GM23338 (cell line): ENCODE measurements at regions not wholly inside any gene's neighbourhood (a gene's known extent, or its start where the extent isn't known, plus 50 kb on each side); places are given as distances from the start of the nearest gene placed in this dataset.

Experiments
- ATAC-seq: fragments of 200-7000 bp; cut with Tn5 transposase; 3 replicates; pipeline ENCODE4 v1.9.1; 2020
- DNase-seq: peaks from one replicate; pipeline ENCODE4 v3.0.0-alpha.2; 2015; ENCODE audit warnings: low spot score
- H2AFZ ChIP-seq: fragments of 200-600 bp; sonication (generic); 2 replicates; pipeline ENCODE4 v1.8.0; 2016; ENCODE audit warnings: antibody characterized with exemption, mild to moderate bottlenecking, moderate library complexity
- H3F3A ChIP-seq: fragments of 200-600 bp; sonication (generic); replicated peaks from 2 replicates; pipeline ENCODE4 v1.8.0; 2017; ENCODE audit warnings: antibody characterized with exemption, mixed run types, low read depth
- H3K27ac ChIP-seq: fragments of 200-600 bp; sonication (generic); 2 replicates; pipeline ENCODE4 v1.6.1; 2016; ENCODE audit warnings: low read depth
- H3K27me3 ChIP-seq: fragments of 200-600 bp; sonication (generic); 2 replicates; pipeline ENCODE4 v1.8.0; 2016; ENCODE audit warnings: mild to moderate bottlenecking, mixed run types, moderate library complexity; ENCODE audit not compliant: insufficient read depth
- H3K36me3 ChIP-seq: fragments of 200-600 bp; sonication (generic); 2 replicates; pipeline ENCODE4 v1.8.0; 2016; ENCODE audit warnings: mild to moderate bottlenecking; ENCODE audit not compliant: insufficient read depth
- H3K4me1 ChIP-seq: fragments of 200-600 bp; sonication (generic); 2 replicates; pipeline ENCODE4 v1.8.0; 2016; ENCODE audit warnings: mild to moderate bottlenecking, moderate library complexity; ENCODE audit not compliant: insufficient read depth
- H3K4me2 ChIP-seq: fragments of 200-600 bp; sonication (generic); 2 replicates; pipeline ENCODE4 v1.7.1; 2017; ENCODE audit warnings: mixed run types
- H3K4me3 ChIP-seq: fragments of 200-600 bp; sonication (generic); 2 replicates; pipeline ENCODE4 v1.6.1; 2016; ENCODE audit warnings: mixed run types
- H3K79me2 ChIP-seq: fragments of 200-600 bp; sonication (generic); replicated peaks from 2 replicates; pipeline ENCODE4 v1.8.0; 2017; ENCODE audit warnings: mild to moderate bottlenecking; ENCODE audit not compliant: insufficient read depth
- H3K9me2 ChIP-seq: fragments of 200-600 bp; sonication (generic); 2 replicates; pipeline ENCODE4 v1.8.0; 2017; ENCODE audit not compliant: insufficient read depth
- H4K20me1 ChIP-seq: fragments of 200-600 bp; sonication (generic); replicated peaks from 2 replicates; pipeline ENCODE4 v1.8.0; 2017; ENCODE audit warnings: mild to moderate bottlenecking; ENCODE audit not compliant: insufficient read depth
- H3K27ac Mint-ChIP-seq: 2 replicates; pipeline ENCODE4 v1.8.0; 2020; ENCODE audit warnings: inconsistent platforms, mild to moderate bottlenecking, moderate library complexity, mixed read lengths
- H3K27me3 Mint-ChIP-seq: 3 replicates; pipeline ENCODE4 v1.8.0; 2022; ENCODE audit warnings: low read depth, mild to moderate bottlenecking, moderate library complexity, mixed read lengths, inconsistent platforms; ENCODE audit not compliant: insufficient read depth, poor library complexity
- H3K36me3 Mint-ChIP-seq: 3 replicates; pipeline ENCODE4 v1.8.0; 2021; ENCODE audit warnings: low read depth, mild to moderate bottlenecking, inconsistent platforms, moderate library complexity, mixed read lengths
- H3K4me1 Mint-ChIP-seq: 3 replicates; pipeline ENCODE4 v1.8.0; 2020; ENCODE audit warnings: mild to moderate bottlenecking, inconsistent platforms, mixed read lengths
- H3K4me3 Mint-ChIP-seq: 3 replicates; pipeline ENCODE4 v1.8.0; 2021; ENCODE audit warnings: moderate library complexity, mild to moderate bottlenecking, inconsistent platforms, mixed read lengths
- H3K9me3 Mint-ChIP-seq: 3 replicates; pipeline ENCODE4 v1.8.0; 2020; ENCODE audit warnings: moderate library complexity, mild to moderate bottlenecking, inconsistent platforms, mixed read lengths
- CREB1 ChIP-seq: fragments of 250-450 bp; sonication (Bioruptor Pico); IDR thresholded peaks from 2 replicates; pipeline ENCODE4 v1.5.0; 2020; ENCODE audit warnings: low read depth, mild to moderate bottlenecking, moderate library complexity
- EZH2 ChIP-seq: fragments of 200-600 bp; sonication (generic); IDR thresholded peaks from one replicate; pipeline ENCODE4 v1.8.0; 2017; ENCODE audit warnings: antibody characterized with exemption, mild to moderate bottlenecking, low read depth; ENCODE audit not compliant: unreplicated experiment
- EZH2phosphoT487 ChIP-seq: fragments of 200-600 bp; sonication (generic); IDR thresholded peaks from one replicate; pipeline ENCODE4 v1.8.1; 2018; ENCODE audit warnings: antibody characterized with exemption; ENCODE audit not compliant: unreplicated experiment
- JUNB ChIP-seq: IDR thresholded peaks from one replicate; pipeline ENCODE4 v1.6.1; 2016; ENCODE audit warnings: antibody characterized with exemption; ENCODE audit not compliant: unreplicated experiment
- NANOG ChIP-seq: IDR thresholded peaks from 2 replicates; pipeline ENCODE4 v1.6.1; 2016; ENCODE audit warnings: antibody characterized with exemption, borderline replicate concordance
- POLR2AphosphoS5 ChIP-seq: IDR thresholded peaks from 2 replicates; pipeline ENCODE4 v1.6.1; 2016; ENCODE audit warnings: antibody characterized with exemption, low read depth
- STAT1 ChIP-seq: IDR thresholded peaks from one replicate; pipeline ENCODE4 v1.6.1; 2016; ENCODE audit warnings: antibody characterized with exemption; ENCODE audit not compliant: unreplicated experiment
- ZNF114 ChIP-seq: fragments of 250-450 bp; sonication (Bioruptor Pico); IDR thresholded peaks from 2 replicates; pipeline ENCODE4 v1.5.0; 2020; ENCODE audit warnings: mild to moderate bottlenecking, moderate library complexity
- ZNF331 ChIP-seq: fragments of 250-450 bp; sonication (Bioruptor Pico); IDR thresholded peaks from 2 replicates; pipeline ENCODE4 v1.5.0; 2020; ENCODE audit warnings: low read depth, mild to moderate bottlenecking, moderate library complexity
- TF ChIP-seq, protein P1 (sequence below): fragments of 250-450 bp; sonication (Bioruptor Pico); IDR thresholded peaks from 2 replicates; pipeline ENCODE4 v1.5.0; 2020; ENCODE audit warnings: mild to moderate bottlenecking, moderate library complexity
- TF ChIP-seq, protein P2 (sequence below): IDR thresholded peaks from 2 replicates; pipeline ENCODE4 v1.6.1; 2016; ENCODE audit warnings: antibody characterized with exemption
- TF ChIP-seq, protein P3 (sequence below), 2 experiments: fragments of 200-600 bp in 1 of 2; sonication (generic) in 1 of 2; conservative IDR thresholded peaks; 2 replicates each; pipeline versions ENCODE4 v1.5.1 to v1.6.1; 2016 to 2017; ENCODE audit warnings: antibody characterized with exemption in 2 of 2, low read depth in 2 of 2, mild to moderate bottlenecking in 2 of 2, moderate library complexity in 1 of 2
- TF ChIP-seq, protein P4 (sequence below): IDR thresholded peaks from one replicate; pipeline ENCODE4 v1.6.1; 2018; ENCODE audit warnings: antibody characterized with exemption; ENCODE audit not compliant: unreplicated experiment

DNA sequence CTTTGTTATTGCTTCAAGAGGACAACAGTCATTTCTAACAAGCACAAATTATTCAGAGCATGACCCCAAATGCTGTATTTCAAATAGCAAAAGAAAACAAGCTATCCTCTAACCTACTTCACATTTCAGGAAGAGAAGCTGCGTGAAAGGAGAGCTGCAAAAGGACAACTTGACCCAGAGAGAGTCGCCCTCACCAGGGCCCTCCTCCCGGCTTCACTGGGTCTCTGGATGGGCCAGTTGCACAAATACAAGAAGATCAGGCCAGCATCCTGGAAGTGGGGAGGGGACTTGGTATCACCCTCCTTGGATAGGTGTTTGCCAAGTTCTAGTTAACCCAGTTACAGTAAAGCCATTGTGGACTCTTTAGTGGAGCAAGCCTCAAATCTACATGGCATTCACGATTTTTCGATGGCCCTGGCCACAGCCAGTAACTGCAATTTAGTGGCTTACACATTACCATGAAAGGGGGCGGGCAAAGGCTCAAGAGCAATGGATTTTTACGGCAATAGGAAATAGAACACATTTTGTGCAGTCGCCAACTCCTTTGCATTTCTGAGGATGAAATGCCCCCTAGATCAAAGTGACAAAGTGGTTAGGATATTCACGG lies 166.9 kb upstream of the DIO2 start:
- Histone ChIP-seq H3K4me2 (no peak overlapping the region), H3K27ac (no peak overlapping the region), H2AFZ (peak overlapping the region; percentile 48; the same call in 1 of the 2 replicates), H3K9me2 (peaks cover 6% of the 10 kb centered on the region; the same call in 1 of the 2 replicates), H3K79me2 (no peaks in the 10 kb centered on the region), H3K27me3 (no peaks in the 10 kb centered on the region), H3K4me3 (no peak overlapping the region), H4K20me1 (no peaks in the 10 kb centered on the region), H3K36me3 (no peaks in the 10 kb centered on the region), H3F3A (no peaks in the 10 kb centered on the region), H3K4me1 (no peaks in the 10 kb centered on the region)
- Mint-ChIP-seq H3K36me3 (no peaks in the 10 kb centered on the region), H3K4me3 (no peak overlapping the region), H3K4me1 (no peaks in the 10 kb centered on the region), H3K9me3 (no peaks in the 10 kb centered on the region), H3K27ac (no peak overlapping the region), H3K27me3 (peaks cover 4% of the 10 kb centered on the region)
- DNase-seq = no peak
- ATAC-seq = no peak
- TF ChIP-seq NANOG (no peak), EZH2phosphoT487 (no peak), STAT1 (no peak), ZNF331 (CRISPR knock-in tag) (no peak), JUNB (no peak), ZNF114 (no peak), CREB1 (CRISPR knock-in tag) (no peak), EZH2 (no peak), POLR2AphosphoS5 (no peak)
- TF ChIP-seq, protein P1, sequence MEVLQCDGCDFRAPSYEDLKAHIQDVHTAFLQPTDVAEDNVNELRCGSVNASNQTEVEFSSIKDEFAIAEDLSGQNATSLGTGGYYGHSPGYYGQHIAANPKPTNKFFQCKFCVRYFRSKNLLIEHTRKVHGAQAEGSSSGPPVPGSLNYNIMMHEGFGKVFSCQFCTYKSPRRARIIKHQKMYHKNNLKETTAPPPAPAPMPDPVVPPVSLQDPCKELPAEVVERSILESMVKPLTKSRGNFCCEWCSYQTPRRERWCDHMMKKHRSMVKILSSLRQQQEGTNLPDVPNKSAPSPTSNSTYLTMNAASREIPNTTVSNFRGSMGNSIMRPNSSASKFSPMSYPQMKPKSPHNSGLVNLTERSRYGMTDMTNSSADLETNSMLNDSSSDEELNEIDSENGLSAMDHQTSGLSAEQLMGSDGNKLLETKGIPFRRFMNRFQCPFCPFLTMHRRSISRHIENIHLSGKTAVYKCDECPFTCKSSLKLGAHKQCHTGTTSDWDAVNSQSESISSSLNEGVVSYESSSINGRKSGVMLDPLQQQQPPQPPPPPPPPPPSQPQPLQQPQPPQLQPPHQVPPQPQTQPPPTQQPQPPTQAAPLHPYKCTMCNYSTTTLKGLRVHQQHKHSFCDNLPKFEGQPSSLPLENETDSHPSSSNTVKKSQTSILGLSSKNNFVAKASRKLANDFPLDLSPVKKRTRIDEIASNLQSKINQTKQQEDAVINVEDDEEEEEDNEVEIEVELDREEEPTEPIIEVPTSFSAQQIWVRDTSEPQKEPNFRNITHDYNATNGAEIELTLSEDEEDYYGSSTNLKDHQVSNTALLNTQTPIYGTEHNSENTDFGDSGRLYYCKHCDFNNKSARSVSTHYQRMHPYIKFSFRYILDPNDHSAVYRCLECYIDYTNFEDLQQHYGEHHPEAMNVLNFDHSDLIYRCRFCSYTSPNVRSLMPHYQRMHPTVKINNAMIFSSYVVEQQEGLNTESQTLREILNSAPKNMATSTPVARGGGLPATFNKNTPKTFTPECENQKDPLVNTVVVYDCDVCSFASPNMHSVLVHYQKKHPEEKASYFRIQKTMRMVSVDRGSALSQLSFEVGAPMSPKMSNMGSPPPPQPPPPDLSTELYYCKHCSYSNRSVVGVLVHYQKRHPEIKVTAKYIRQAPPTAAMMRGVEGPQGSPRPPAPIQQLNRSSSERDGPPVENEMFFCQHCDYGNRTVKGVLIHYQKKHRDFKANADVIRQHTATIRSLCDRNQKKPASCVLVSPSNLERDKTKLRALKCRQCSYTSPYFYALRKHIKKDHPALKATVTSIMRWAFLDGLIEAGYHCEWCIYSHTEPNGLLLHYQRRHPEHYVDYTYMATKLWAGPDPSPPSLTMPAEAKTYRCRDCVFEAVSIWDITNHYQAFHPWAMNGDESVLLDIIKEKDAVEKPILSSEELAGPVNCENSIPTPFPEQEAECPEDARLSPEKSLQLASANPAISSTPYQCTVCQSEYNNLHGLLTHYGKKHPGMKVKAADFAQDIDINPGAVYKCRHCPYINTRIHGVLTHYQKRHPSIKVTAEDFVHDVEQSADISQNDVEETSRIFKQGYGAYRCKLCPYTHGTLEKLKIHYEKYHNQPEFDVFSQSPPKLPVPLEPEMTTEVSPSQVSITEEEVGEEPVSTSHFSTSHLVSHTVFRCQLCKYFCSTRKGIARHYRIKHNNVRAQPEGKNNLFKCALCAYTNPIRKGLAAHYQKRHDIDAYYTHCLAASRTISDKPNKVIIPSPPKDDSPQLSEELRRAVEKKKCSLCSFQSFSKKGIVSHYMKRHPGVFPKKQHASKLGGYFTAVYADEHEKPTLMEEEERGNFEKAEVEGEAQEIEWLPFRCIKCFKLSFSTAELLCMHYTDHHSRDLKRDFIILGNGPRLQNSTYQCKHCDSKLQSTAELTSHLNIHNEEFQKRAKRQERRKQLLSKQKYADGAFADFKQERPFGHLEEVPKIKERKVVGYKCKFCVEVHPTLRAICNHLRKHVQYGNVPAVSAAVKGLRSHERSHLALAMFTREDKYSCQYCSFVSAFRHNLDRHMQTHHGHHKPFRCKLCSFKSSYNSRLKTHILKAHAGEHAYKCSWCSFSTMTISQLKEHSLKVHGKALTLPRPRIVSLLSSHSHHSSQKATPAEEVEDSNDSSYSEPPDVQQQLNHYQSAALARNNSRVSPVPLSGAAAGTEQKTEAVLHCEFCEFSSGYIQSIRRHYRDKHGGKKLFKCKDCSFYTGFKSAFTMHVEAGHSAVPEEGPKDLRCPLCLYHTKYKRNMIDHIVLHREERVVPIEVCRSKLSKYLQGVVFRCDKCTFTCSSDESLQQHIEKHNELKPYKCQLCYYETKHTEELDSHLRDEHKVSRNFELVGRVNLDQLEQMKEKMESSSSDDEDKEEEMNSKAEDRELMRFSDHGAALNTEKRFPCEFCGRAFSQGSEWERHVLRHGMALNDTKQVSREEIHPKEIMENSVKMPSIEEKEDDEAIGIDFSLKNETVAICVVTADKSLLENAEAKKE (CRISPR knock-in tag) = no peak
- TF ChIP-seq, protein P2, sequence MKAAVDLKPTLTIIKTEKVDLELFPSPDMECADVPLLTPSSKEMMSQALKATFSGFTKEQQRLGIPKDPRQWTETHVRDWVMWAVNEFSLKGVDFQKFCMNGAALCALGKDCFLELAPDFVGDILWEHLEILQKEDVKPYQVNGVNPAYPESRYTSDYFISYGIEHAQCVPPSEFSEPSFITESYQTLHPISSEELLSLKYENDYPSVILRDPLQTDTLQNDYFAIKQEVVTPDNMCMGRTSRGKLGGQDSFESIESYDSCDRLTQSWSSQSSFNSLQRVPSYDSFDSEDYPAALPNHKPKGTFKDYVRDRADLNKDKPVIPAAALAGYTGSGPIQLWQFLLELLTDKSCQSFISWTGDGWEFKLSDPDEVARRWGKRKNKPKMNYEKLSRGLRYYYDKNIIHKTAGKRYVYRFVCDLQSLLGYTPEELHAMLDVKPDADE = no peak
- TF ChIP-seq, protein P3, sequence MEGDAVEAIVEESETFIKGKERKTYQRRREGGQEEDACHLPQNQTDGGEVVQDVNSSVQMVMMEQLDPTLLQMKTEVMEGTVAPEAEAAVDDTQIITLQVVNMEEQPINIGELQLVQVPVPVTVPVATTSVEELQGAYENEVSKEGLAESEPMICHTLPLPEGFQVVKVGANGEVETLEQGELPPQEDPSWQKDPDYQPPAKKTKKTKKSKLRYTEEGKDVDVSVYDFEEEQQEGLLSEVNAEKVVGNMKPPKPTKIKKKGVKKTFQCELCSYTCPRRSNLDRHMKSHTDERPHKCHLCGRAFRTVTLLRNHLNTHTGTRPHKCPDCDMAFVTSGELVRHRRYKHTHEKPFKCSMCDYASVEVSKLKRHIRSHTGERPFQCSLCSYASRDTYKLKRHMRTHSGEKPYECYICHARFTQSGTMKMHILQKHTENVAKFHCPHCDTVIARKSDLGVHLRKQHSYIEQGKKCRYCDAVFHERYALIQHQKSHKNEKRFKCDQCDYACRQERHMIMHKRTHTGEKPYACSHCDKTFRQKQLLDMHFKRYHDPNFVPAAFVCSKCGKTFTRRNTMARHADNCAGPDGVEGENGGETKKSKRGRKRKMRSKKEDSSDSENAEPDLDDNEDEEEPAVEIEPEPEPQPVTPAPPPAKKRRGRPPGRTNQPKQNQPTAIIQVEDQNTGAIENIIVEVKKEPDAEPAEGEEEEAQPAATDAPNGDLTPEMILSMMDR (conservative IDR thresholded peaks at IDR 0.05; ENCODE audit: low read depth in 2 of 2) = no peak
- TF ChIP-seq, protein P4, sequence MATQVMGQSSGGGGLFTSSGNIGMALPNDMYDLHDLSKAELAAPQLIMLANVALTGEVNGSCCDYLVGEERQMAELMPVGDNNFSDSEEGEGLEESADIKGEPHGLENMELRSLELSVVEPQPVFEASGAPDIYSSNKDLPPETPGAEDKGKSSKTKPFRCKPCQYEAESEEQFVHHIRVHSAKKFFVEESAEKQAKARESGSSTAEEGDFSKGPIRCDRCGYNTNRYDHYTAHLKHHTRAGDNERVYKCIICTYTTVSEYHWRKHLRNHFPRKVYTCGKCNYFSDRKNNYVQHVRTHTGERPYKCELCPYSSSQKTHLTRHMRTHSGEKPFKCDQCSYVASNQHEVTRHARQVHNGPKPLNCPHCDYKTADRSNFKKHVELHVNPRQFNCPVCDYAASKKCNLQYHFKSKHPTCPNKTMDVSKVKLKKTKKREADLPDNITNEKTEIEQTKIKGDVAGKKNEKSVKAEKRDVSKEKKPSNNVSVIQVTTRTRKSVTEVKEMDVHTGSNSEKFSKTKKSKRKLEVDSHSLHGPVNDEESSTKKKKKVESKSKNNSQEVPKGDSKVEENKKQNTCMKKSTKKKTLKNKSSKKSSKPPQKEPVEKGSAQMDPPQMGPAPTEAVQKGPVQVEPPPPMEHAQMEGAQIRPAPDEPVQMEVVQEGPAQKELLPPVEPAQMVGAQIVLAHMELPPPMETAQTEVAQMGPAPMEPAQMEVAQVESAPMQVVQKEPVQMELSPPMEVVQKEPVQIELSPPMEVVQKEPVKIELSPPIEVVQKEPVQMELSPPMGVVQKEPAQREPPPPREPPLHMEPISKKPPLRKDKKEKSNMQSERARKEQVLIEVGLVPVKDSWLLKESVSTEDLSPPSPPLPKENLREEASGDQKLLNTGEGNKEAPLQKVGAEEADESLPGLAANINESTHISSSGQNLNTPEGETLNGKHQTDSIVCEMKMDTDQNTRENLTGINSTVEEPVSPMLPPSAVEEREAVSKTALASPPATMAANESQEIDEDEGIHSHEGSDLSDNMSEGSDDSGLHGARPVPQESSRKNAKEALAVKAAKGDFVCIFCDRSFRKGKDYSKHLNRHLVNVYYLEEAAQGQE = no peak
